Left lung (tissue), 4 donors: ENCODE measurements at regions not wholly inside any gene's neighbourhood (a gene's known extent, or its start where the extent isn't known, plus 50 kb on each side); places are given as distances from the start of the nearest gene placed in this dataset.

Source experiments
- ATAC-seq: fragments of 200-7000 bp; cut with Tn5 transposase; one replicate; pipeline ENCODE4 v1.9.1; 2020; ENCODE audit warnings: moderate library complexity
- DNase-seq, 4 donors: peaks; one replicate each; pipeline ENCODE4 v3.0.0-alpha.2; 2013 to 2020
- H3K27ac ChIP-seq, 2 donors: fragments of 200-600 bp; sonication (generic) in 1 of 2; one replicate each; pipeline versions ENCODE4 v1.5.0 to v1.8.0; 2020 to 2021
- H3K27me3 ChIP-seq, 2 donors: fragments of 200-600 bp; sonication (generic) in 1 of 2; one replicate each; pipeline versions ENCODE4 v1.5.0 to v1.8.0; 2020 to 2021
- H3K36me3 ChIP-seq, 2 donors: fragments of 200-600 bp; sonication (generic) in 1 of 2; one replicate each; pipeline versions ENCODE4 v1.5.0 to v1.8.0; 2020 to 2021
- H3K4me1 ChIP-seq, 2 donors: fragments of 200-600 bp; one replicate each; pipeline ENCODE4 v1.8.0; 2021
- H3K4me3 ChIP-seq, 2 donors: fragments of 200-600 bp; sonication (generic) in 1 of 2; one replicate each; pipeline versions ENCODE4 v1.5.0 to v1.8.0; 2020 to 2021; ENCODE audit warnings: mild to moderate bottlenecking in 1 of 2
- H3K9me3 ChIP-seq, 2 donors: fragments of 200-600 bp; sonication (generic) in 1 of 2; one replicate each; pipeline versions ENCODE4 v1.5.0 to v1.8.0; 2020 to 2021
- intact Hi-C, 2 donors: fragments of 100-400 bp; cut with DNase I; formaldehyde crosslinking; loops; one replicate each; pipeline versions ENCODE4 v1.11.2 to v1.14.2; 2022
- TF ChIP-seq, protein P1 (sequence below), 2 donors: fragments of 200-600 bp; sonication (generic) in 1 of 2; IDR thresholded peaks; one replicate each; pipeline versions ENCODE4 v1.5.0 to v1.8.0; 2021; ENCODE audit warnings: antibody characterized with exemption in 2 of 2
- donor health status: DM: no; HTN: yes; CAD: no.
- donor health status: DM: no; HTN: no; CAD: no.

DNA sequence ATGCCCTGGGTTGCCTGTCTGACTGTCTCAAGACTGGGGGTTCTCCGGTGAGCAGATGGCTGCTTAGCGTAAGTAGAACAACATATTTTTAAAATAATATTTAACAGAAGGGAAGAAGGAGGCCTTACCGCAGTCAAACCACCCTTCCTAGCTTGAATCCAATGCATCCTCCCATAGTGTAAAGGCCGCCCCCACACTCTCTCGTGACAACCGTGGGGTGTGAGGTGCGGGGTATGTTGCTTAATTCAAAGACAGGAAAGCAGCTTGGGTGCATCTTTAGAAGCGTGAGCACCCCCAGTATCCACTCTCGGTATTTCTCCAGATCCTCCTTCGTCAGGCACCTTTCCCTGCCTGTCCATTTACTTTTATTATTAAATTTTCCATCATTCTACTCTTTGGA is 501.2 kb upstream of the CDH4 start:
- Histone ChIP-seq H3K27me3 (no peaks in the 10 kb centered on the region), H3K4me3 (no peak overlapping the region), H3K9me3 (no peaks in the 10 kb centered on the region), H3K27ac (no peak overlapping the region), H3K36me3 (no peaks in the 10 kb centered on the region), H3K4me1 (no peaks in the 10 kb centered on the region)
- DNase-seq (no peak), ATAC-seq (no peak)
- TF ChIP-seq, protein P1, sequence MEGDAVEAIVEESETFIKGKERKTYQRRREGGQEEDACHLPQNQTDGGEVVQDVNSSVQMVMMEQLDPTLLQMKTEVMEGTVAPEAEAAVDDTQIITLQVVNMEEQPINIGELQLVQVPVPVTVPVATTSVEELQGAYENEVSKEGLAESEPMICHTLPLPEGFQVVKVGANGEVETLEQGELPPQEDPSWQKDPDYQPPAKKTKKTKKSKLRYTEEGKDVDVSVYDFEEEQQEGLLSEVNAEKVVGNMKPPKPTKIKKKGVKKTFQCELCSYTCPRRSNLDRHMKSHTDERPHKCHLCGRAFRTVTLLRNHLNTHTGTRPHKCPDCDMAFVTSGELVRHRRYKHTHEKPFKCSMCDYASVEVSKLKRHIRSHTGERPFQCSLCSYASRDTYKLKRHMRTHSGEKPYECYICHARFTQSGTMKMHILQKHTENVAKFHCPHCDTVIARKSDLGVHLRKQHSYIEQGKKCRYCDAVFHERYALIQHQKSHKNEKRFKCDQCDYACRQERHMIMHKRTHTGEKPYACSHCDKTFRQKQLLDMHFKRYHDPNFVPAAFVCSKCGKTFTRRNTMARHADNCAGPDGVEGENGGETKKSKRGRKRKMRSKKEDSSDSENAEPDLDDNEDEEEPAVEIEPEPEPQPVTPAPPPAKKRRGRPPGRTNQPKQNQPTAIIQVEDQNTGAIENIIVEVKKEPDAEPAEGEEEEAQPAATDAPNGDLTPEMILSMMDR (IDR thresholded peaks at IDR 0.05) = no peak
- intact Hi-C loops = no loop called here

DNA sequence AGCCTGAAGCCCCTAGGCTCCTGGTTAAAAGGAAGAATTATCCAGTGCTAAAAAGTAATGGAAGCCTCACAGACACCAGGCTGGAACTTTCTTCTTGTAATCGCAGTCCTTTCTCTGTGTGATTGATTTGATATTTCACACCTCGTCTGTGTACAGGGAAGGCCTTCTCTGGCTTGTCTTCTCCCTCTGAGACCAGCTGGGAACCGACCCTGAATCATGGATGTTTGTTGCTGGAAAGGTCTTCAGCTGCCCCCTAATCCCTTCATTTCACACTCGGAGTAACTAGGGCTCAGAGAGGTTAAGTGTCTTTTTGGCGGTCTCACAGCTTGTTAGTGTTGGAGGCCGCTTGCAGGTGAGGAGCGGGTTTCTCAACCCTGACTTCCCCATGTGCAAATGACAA is 500.2 kb upstream of the CDH4 start:
- DNase-seq (no peak), ATAC-seq (no peak)
- Histone ChIP-seq H3K27me3 (no peaks in the 10 kb centered on the region), H3K4me1 (no peaks in the 10 kb centered on the region), H3K27ac (no peak overlapping the region), H3K4me3 (no peak overlapping the region), H3K9me3 (no peaks in the 10 kb centered on the region), H3K36me3 (no peaks in the 10 kb centered on the region)
- intact Hi-C loops = no loop called here
- TF ChIP-seq, protein P1 (IDR thresholded peaks at IDR 0.05) = no peak

DNA sequence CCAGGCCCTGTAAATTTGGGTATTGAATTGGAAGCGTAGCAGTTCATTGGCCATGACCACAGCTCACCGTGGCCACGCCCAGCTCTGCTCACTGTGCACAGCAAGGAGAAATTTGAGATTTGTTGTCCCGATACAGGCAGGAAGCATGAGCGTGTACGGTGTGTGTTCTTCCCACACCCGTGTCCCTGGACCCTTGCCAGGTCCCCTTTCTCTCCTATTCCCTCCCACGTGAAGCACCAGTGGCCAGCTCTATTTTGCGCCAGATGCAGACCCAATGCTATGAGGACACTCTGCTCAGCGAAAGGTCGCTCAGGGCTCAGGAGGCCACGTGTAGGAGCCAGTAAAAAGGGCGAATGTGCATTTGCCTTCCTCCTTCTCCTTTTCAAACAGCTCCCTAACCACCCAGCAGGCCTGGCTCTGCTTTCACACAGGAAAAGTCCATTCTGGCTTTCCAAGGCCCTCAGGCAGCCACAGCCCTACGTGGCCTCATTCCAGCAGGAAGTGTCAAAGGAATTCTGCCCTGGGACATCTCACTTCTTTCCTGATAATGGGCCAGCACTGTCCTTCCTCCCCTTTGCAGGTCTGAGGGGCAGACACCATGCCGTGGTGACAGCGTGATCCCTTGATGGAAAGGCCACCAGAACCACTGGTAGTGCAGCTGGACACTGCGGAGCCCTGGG is 499.2 kb upstream of the CDH4 start:
- no peak overlapping the region for H3K4me3 ChIP-seq
- TF ChIP-seq, protein P1 (IDR thresholded peaks at IDR 0.05) = no peak
- intact Hi-C loops = no loop called here
- H3K4me1 ChIP-seq = no peaks in the 10 kb centered on the region
- H3K36me3 ChIP-seq = no peaks in the 10 kb centered on the region
- H3K27ac ChIP-seq = no peak overlapping the region
- DNase-seq (peak in 1 of 4 donors; percentile 2), ATAC-seq (no peak)
- no peaks in the 10 kb centered on the region for H3K27me3 ChIP-seq
- H3K9me3 ChIP-seq = no peaks in the 10 kb centered on the region

DNA sequence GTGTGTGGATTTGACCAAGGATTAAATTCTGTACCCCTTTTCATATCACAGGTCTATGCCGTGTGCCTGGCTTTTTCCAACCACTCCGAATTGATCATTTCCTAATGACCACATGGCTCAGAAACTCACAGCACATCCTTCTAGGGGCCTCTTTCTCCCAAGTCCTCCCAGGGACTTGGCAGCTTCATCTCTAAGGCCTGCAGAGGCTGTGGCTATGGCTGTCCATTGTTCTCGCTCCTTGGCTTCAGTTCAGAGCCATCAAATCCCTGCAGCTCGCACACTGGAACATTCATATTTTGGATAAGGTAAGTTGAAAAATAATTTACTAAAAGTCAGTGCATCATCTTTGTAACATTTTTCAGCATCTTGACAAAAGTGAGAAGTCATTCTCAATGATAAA is 497.2 kb upstream of the CDH4 start:
- Histone ChIP-seq H3K36me3 (no peaks in the 10 kb centered on the region), H3K9me3 (no peaks in the 10 kb centered on the region), H3K27me3 (no peaks in the 10 kb centered on the region), H3K27ac (no peak overlapping the region), H3K4me1 (no peaks in the 10 kb centered on the region), H3K4me3 (no peak overlapping the region)
- intact Hi-C loops = no loop called here
- TF ChIP-seq, protein P1 (IDR thresholded peaks at IDR 0.05) = no peak
- DNase-seq (peak in 2 of 4 donors; percentile 9 to 39), ATAC-seq (no peak)

DNA sequence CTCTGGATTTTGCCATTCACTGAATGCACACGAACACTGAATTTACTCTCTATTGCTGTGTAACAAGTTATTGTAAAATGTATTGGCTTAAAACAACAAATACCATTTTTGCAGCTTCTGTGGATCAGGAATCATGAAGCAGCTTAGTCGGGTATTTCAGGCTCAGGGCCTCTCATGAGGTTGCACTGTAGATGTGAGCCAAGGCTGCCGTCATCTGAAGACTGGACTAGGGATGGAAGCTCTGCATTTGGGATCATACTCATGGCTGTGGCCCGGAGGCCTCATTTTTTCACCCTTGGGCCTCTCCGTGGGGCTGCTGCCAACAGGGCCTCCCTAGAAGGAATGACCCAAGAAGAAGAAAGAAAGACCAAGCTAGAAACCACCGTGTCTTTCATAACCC is 492.4 kb upstream of the CDH4 start:
- no peaks in the 10 kb centered on the region for H3K27me3 ChIP-seq
- no peak overlapping the region for H3K27ac ChIP-seq
- H3K9me3 ChIP-seq = no peaks in the 10 kb centered on the region
- TF ChIP-seq, protein P1 (IDR thresholded peaks at IDR 0.05) = no peak
- H3K4me3 ChIP-seq = no peak overlapping the region
- ATAC-seq (no peak), DNase-seq (no peak)
- H3K36me3 ChIP-seq = no peaks in the 10 kb centered on the region
- intact Hi-C loops = no loop called here
- H3K4me1 ChIP-seq = no peaks in the 10 kb centered on the region
